HepG2 (cell line): ENCODE measurements at regions not wholly inside any gene's neighbourhood (a gene's known extent, or its start where the extent isn't known, plus 50 kb on each side); places are given as distances from the start of the nearest gene placed in this dataset.
A peak's percentile ranks its signal among the peaks of the same experiment; 100 is the strongest.

Experiments
- ATAC-seq: fragments of 200-7000 bp; cut with Tn5 transposase; 3 replicates; pipeline ENCODE4 v1.9.1; 2020; ENCODE audit warnings: mild to moderate bottlenecking, moderate library complexity
- BruUV-seq: library from RNA; stranded (reverse); fragments of 400-500 nt; replicated peaks from 2 replicates; lab custom pipeline; 2021; lab: Mats Ljungman, UMichigan
- CTCF ChIA-PET: fragments of 300-600 bp; formaldehyde crosslinking; extraction: SDS; loops from one replicate; lab custom pipeline; 2021; ENCODE audit warnings: low total read pairs, inconsistent platforms, low intra/inter-chr PET ratio; lab: Yijun Ruan, JAX
- POLR2A ChIA-PET: fragments of 350-600 bp; sonication (Branson Sonifier 250); formaldehyde crosslinking; loops from one replicate; lab custom pipeline; 2020; ENCODE audit warnings: antibody characterized with exemption, inconsistent platforms; lab: Yijun Ruan, JAX
- DNase-seq: peaks from one replicate; pipeline ENCODE4 v3.0.0-alpha.2; 2015; ENCODE audit warnings: low spot score
- FAIRE-seq: peaks from 3 replicates; lab custom pipeline; 2011; peaks lifted over from hg19 to GRCh38; lab: Jason Lieb, UNC
- H2AFZ ChIP-seq: one replicate; pipeline ENCODE4 v1.6.1; 2011; ENCODE audit warnings: low read length, inconsistent platforms
- H3K27ac ChIP-seq: fragments of 300-600 bp; 3 replicates; pipeline ENCODE4 v1.8.0; 2011; ENCODE audit warnings: mixed run types, mild to moderate bottlenecking, mixed read lengths, low read length, inconsistent platforms; ENCODE audit not compliant: insufficient read depth; ENCODE audit errors: extremely low read length
- H3K27me3 ChIP-seq, 2 experiments: fragments of 200-600 bp in 1 of 2; 2 replicates in 1 of 2; 3 replicates in 1 of 2; pipeline versions ENCODE4 v1.6.0 to v1.8.0; 2011; ENCODE audit warnings: low read length in 2 of 2, mild to moderate bottlenecking in 2 of 2, moderate library complexity in 2 of 2, inconsistent platforms in 1 of 2; ENCODE audit not compliant: insufficient read depth in 2 of 2, control insufficient read depth in 1 of 2
- H3K36me3 ChIP-seq, 2 experiments: fragments of 200-600 bp in 1 of 2; replicated peaks in 1 of 2; 2 replicates in 1 of 2; 3 replicates in 1 of 2; pipeline versions ENCODE4 v1.5.1 to v1.8.0; 2011; ENCODE audit warnings: low read length in 2 of 2, inconsistent platforms in 1 of 2; ENCODE audit not compliant: insufficient read depth in 2 of 2, control insufficient read depth in 1 of 2
- H3K4me1 ChIP-seq: 2 replicates; pipeline ENCODE4 v1.5.1; 2012; ENCODE audit warnings: low read length, inconsistent platforms; ENCODE audit not compliant: insufficient read depth
- H3K4me2 ChIP-seq: 2 replicates; pipeline ENCODE4 v1.6.0; 2011; ENCODE audit warnings: low read depth, low read length, inconsistent platforms
- H3K4me3 ChIP-seq, 3 experiments: fragments of 200-600 bp in 1 of 3; sonication (generic), shearing (Covaris generic) in 1 of 3; replicated peaks in 1 of 3; 2 replicates each; pipeline ENCODE4 v1.5.1; 2011 to 2016; ENCODE audit warnings: low read length in 3 of 3, inconsistent platforms in 2 of 3, low read depth in 2 of 3, mild to moderate bottlenecking in 2 of 3, control low read depth in 1 of 3, mixed read lengths in 1 of 3; ENCODE audit not compliant: insufficient read depth in 1 of 3
- H3K79me2 ChIP-seq: one replicate; pipeline ENCODE4 v1.6.1; 2011; ENCODE audit warnings: low read length, inconsistent platforms; ENCODE audit not compliant: insufficient read depth
- H3K9ac ChIP-seq: 2 replicates; pipeline ENCODE4 v1.6.0; 2011; ENCODE audit warnings: mild to moderate bottlenecking, low read depth, low read length, inconsistent platforms; ENCODE audit not compliant: insufficient read depth
- H3K9me3 ChIP-seq: 2 replicates; pipeline ENCODE4 v1.5.1; 2012; ENCODE audit warnings: mild to moderate bottlenecking, low read length
- H4K20me1 ChIP-seq: 2 replicates; pipeline ENCODE4 v1.6.0; 2011; ENCODE audit warnings: inconsistent platforms, mild to moderate bottlenecking, low read length, moderate library complexity; ENCODE audit not compliant: insufficient read depth
- CAMTA2 ChIP-seq: sonication (generic); formaldehyde crosslinking; IDR thresholded peaks from 2 replicates; pipeline ENCODE4 v1.4.0; 2020; ENCODE audit warnings: mild to moderate bottlenecking, missing genetic modification reagents, borderline replicate concordance
- NCOA2 ChIP-seq: sonication (generic); formaldehyde crosslinking; IDR thresholded peaks from 2 replicates; pipeline ENCODE4 v1.8.0; 2022; ENCODE audit warnings: inconsistent platforms
- NFYC ChIP-seq: IDR thresholded peaks from 2 replicates; pipeline ENCODE4 v1.6.1; 2016; ENCODE audit warnings: missing genetic modification reagents, missing compliant biosample characterization
- NKX3-1 ChIP-seq: sonication (generic); formaldehyde crosslinking; IDR thresholded peaks from 2 replicates; pipeline ENCODE4 v1.5.0; 2020; ENCODE audit warnings: missing genetic modification reagents
- SMAD9 ChIP-seq: sonication (generic); formaldehyde crosslinking; IDR thresholded peaks from 2 replicates; pipeline ENCODE4 v1.5.1; 2020; ENCODE audit warnings: mild to moderate bottlenecking, missing genetic modification reagents
- WGBS: methylation state at CpG from one replicate; pipeline ENCODE4 v1.1.6; 2017; ENCODE audit warnings: low lambda C conversion rate; 5-methylcytosine and 5-hydroxymethylcytosine counted together
- in situ Hi-C: cut with HindIII; loops from 2 replicates; pipeline ENCODE4 v1.10.0; 2017; ENCODE audit warnings: low pct_unique_long_range_greater_than_20kb; ENCODE audit not compliant: extremely low pct_ligation_motif_present
- intact Hi-C: fragments of 100-400 bp; cut with micrococcal nuclease; formaldehyde crosslinking; loops from one replicate; pipeline ENCODE4 v1.10.0; 2022; ENCODE audit not compliant: unreplicated experiment
- TF ChIP-seq, protein P1 (sequence below): sonication (generic); formaldehyde crosslinking; IDR thresholded peaks from 2 replicates; pipeline ENCODE4 v1.4.0; 2020; ENCODE audit warnings: missing genetic modification reagents
- TF ChIP-seq, protein P2 (sequence below): sonication (generic); formaldehyde crosslinking; IDR thresholded peaks from 2 replicates; pipeline ENCODE4 v1.8.1; 2023; ENCODE audit warnings: mild to moderate bottlenecking, missing genetic modification reagents
- TF ChIP-seq, protein P3 (sequence below): sonication (generic); formaldehyde crosslinking; IDR thresholded peaks from 2 replicates; pipeline ENCODE4 v1.5.0; 2020; ENCODE audit warnings: mild to moderate bottlenecking, missing genetic modification reagents, moderate library complexity

DNA sequence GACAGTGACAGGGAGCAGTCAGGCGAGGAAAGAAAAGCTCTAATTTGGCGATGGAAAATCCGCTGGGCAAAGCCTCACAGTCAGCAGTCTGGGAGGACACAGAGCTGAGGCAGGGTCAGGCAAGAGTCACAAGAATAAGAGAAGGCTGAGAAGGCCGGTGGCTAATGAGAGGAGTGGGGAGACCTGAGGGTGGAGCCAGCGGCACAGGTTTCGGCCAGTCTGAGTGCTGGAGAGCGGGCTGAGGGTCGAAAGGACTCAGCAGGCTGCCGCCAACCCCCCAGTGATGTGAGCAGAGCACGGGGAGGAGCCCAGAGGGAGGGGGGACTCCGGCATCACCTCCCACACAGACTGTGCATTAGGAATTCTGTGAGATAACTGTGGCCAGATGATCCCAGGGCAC, 500.6 kb upstream of the MYT1L start:
- intact Hi-C loops: no loop called here
- FAIRE-seq: no peak
- CTCF ChIA-PET: no interaction called here

DNA sequence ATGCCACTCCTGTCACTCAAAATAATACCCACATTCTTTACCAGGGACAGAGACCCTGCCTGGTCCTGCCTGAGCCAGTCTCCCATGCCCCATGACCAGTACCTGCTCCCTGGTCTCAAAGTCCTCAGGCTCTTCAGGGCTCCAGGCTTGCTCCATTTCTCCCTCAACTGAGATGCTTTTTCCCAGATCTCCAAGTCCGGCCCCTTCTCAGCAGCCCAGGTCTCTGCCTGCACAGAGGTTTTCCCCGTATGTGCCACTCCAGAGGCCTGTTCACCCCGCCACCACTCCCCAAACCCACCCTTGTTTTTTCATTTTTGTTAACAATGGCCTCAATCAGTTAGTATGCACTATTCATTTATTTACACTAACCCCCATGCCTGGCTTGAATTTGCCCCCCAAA, 499.5 kb upstream of the MYT1L start:
- no peaks in the 10 kb centered on the region for H3K79me2 ChIP-seq
- no peak for FAIRE-seq
- ChIA-PET CTCF (no interaction called here), POLR2A (no interaction called here)
- no peaks in the 10 kb centered on the region for H3K9me3 ChIP-seq
- H3K27me3 ChIP-seq: peaks cover 0 to 50% of the 10 kb centered on the region in 2 experiments; a peak in 3 of 5 replicates
- H3K4me3 ChIP-seq: no peak overlapping the region
- intact Hi-C loops: no loop called here
- in situ Hi-C loops: no loop called here
- no TSS peak for BruUV-seq
- no peak overlapping the region for H2AFZ ChIP-seq
- no peaks in the 10 kb centered on the region for H3K36me3 ChIP-seq
- no peaks in the 10 kb centered on the region for H3K4me1 ChIP-seq
- no peak for DNase-seq
- H3K9ac ChIP-seq: no peak overlapping the region
- WGBS: 11% methylated on average over 3 of the region's 3 CpGs
- no peaks in the 10 kb centered on the region for H4K20me1 ChIP-seq
- no peak for ATAC-seq
- H3K4me2 ChIP-seq: no peak overlapping the region
- no peak overlapping the region for H3K27ac ChIP-seq
- no peak for TF ChIP-seq SMAD9 (CRISPR knock-in tag)
- no peak for TF ChIP-seq NFYC
- TF ChIP-seq NCOA2 (CRISPR knock-in tag): no peak
- TF ChIP-seq, protein P1, sequence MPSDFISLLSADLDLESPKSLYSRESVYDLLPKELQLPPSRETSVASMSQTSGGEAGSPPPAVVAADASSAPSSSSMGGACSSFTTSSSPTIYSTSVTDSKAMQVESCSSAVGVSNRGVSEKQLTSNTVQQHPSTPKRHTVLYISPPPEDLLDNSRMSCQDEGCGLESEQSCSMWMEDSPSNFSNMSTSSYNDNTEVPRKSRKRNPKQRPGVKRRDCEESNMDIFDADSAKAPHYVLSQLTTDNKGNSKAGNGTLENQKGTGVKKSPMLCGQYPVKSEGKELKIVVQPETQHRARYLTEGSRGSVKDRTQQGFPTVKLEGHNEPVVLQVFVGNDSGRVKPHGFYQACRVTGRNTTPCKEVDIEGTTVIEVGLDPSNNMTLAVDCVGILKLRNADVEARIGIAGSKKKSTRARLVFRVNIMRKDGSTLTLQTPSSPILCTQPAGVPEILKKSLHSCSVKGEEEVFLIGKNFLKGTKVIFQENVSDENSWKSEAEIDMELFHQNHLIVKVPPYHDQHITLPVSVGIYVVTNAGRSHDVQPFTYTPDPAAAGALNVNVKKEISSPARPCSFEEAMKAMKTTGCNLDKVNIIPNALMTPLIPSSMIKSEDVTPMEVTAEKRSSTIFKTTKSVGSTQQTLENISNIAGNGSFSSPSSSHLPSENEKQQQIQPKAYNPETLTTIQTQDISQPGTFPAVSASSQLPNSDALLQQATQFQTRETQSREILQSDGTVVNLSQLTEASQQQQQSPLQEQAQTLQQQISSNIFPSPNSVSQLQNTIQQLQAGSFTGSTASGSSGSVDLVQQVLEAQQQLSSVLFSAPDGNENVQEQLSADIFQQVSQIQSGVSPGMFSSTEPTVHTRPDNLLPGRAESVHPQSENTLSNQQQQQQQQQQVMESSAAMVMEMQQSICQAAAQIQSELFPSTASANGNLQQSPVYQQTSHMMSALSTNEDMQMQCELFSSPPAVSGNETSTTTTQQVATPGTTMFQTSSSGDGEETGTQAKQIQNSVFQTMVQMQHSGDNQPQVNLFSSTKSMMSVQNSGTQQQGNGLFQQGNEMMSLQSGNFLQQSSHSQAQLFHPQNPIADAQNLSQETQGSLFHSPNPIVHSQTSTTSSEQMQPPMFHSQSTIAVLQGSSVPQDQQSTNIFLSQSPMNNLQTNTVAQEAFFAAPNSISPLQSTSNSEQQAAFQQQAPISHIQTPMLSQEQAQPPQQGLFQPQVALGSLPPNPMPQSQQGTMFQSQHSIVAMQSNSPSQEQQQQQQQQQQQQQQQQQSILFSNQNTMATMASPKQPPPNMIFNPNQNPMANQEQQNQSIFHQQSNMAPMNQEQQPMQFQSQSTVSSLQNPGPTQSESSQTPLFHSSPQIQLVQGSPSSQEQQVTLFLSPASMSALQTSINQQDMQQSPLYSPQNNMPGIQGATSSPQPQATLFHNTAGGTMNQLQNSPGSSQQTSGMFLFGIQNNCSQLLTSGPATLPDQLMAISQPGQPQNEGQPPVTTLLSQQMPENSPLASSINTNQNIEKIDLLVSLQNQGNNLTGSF (CRISPR knock-in tag): no peak
- no peak for TF ChIP-seq NKX3-1 (CRISPR knock-in tag)
- TF ChIP-seq CAMTA2 (CRISPR knock-in tag): no peak

More for the DNA sequence above, 500.6 kb upstream of the MYT1L start:
- Histone ChIP-seq H3K79me2 (no peaks in the 10 kb centered on the region), H3K4me2 (no peak overlapping the region), H3K27ac (no peak overlapping the region), H3K9me3 (no peaks in the 10 kb centered on the region), H3K4me3 (no peak overlapping the region), H2AFZ (no peak overlapping the region), H4K20me1 (no peaks in the 10 kb centered on the region), H3K27me3 (peaks cover 0 to 49% of the 10 kb centered on the region in 2 experiments; a peak in 3 of 5 replicates), H3K9ac (no peak overlapping the region), H3K4me1 (no peaks in the 10 kb centered on the region), H3K36me3 (no peaks in the 10 kb centered on the region)
- ATAC-seq (no peak), DNase-seq (no peak)
- POLR2A ChIA-PET: no interaction called here
- TF ChIP-seq, protein P2, sequence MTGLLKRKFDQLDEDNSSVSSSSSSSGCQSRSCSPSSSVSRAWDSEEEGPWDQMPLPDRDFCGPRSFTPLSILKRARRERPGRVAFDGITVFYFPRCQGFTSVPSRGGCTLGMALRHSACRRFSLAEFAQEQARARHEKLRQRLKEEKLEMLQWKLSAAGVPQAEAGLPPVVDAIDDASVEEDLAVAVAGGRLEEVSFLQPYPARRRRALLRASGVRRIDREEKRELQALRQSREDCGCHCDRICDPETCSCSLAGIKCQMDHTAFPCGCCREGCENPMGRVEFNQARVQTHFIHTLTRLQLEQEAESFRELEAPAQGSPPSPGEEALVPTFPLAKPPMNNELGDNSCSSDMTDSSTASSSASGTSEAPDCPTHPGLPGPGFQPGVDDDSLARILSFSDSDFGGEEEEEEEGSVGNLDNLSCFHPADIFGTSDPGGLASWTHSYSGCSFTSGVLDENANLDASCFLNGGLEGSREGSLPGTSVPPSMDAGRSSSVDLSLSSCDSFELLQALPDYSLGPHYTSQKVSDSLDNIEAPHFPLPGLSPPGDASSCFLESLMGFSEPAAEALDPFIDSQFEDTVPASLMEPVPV (CRISPR knock-in tag): no peak
- TF ChIP-seq, protein P3, sequence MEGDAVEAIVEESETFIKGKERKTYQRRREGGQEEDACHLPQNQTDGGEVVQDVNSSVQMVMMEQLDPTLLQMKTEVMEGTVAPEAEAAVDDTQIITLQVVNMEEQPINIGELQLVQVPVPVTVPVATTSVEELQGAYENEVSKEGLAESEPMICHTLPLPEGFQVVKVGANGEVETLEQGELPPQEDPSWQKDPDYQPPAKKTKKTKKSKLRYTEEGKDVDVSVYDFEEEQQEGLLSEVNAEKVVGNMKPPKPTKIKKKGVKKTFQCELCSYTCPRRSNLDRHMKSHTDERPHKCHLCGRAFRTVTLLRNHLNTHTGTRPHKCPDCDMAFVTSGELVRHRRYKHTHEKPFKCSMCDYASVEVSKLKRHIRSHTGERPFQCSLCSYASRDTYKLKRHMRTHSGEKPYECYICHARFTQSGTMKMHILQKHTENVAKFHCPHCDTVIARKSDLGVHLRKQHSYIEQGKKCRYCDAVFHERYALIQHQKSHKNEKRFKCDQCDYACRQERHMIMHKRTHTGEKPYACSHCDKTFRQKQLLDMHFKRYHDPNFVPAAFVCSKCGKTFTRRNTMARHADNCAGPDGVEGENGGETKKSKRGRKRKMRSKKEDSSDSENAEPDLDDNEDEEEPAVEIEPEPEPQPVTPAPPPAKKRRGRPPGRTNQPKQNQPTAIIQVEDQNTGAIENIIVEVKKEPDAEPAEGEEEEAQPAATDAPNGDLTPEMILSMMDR (CRISPR knock-in tag): peak; percentile 20
- 22% methylated on average over 9 of the region's 11 CpGs for WGBS
- in situ Hi-C loops: no loop called here
- no TSS peak for BruUV-seq
